ENCODE measurements at regions not wholly inside any gene's neighbourhood (a gene's known extent, or its start where the extent isn't known, plus 50 kb on each side); places are given as distances from the start of the nearest gene placed in this dataset.

DNA sequence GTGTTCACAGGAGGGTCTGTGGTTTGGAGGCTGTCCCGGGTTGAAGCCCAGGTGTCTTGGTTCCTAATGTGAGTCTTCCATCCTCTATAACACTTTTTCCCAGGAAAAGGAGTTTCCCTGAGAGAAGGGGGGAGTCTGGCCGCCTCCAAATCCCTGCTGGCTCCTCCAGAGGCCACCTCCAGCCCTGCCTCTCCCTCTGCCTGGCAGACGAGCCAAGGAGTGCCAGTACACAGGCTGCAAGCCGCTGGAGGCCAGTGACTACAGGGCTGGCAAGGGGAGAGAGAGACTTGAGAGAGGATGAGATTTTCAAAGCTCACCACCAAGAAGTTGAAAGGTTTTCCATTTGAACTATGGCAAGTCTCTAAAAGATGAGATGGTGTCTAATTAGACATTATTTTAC lies 154.2 kb upstream of the ID2 start:
- no peak overlapping the region for H2AFZ ChIP-seq (replicated peaks)
- no peak for DNase-seq (ENCODE audit: low spot score)
- TF ChIP-seq EZH2phosphoT487 (IDR thresholded peaks at IDR 0.05): no peak
- no peaks in the 10 kb centered on the region for H3K9me3 ChIP-seq (ENCODE audit: low read depth)
- Mint-ChIP-seq H3K4me1 (peaks cover 36% of the 10 kb centered on the region), H3K4me3 (no peak overlapping the region), H3K27ac (no peak overlapping the region), H3K27me3 (ENCODE audit: insufficient read depth, low read depth) (peaks cover 5% of the 10 kb centered on the region), H3K36me3 (no peaks in the 10 kb centered on the region), H3K9me3 (peaks cover 27% of the 10 kb centered on the region)
- no peak overlapping the region for H3K4me2 ChIP-seq
- H3F3A ChIP-seq (ENCODE audit: low read depth): no peaks in the 10 kb centered on the region
- no peaks in the 10 kb centered on the region for H3K36me3 ChIP-seq
- no peak overlapping the region for H3K9ac ChIP-seq
- no peaks in the 10 kb centered on the region for H4K20me1 ChIP-seq (ENCODE audit: low read depth)
- H3K27me3 ChIP-seq: no peaks in the 10 kb centered on the region
- no peak overlapping the region for H3K4me3 ChIP-seq
- no peak overlapping the region for H3K27ac ChIP-seq
- H3K79me2 ChIP-seq (ENCODE audit: low read depth): no peaks in the 10 kb centered on the region
- H3K4me1 ChIP-seq: peaks cover 9% of the 10 kb centered on the region

DNA sequence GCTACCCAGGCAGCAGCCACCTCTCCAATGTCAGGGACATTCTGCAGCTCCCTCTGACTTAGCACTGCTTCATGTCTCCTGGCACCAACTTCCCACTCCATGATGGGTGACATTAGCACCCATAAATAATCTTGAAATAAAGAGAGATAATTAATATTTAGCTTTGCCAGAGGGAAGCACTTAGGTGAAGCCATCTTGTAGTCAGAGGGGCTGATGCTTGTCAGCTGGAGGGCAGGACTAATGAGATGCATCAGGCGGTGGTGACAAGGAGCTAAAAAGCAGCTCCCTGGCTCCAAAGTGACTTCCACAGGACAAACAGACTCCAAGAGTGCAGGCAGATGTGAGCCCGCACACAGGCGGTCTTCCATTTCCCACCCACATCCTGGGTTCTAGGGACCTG lies 153.0 kb upstream of the ID2 start:
- no peak overlapping the region for H3K4me3 Mint-ChIP-seq
- no peaks in the 10 kb centered on the region for H3K79me2 ChIP-seq (ENCODE audit: low read depth)
- H3K4me3 ChIP-seq: no peak overlapping the region
- no peaks in the 10 kb centered on the region for H3F3A ChIP-seq (ENCODE audit: low read depth)
- H3K4me1 Mint-ChIP-seq: peaks cover 36% of the 10 kb centered on the region
- no peak overlapping the region for H2AFZ ChIP-seq (replicated peaks)
- H3K9me3 Mint-ChIP-seq: peaks cover 30% of the 10 kb centered on the region
- TF ChIP-seq EZH2phosphoT487 (IDR thresholded peaks at IDR 0.05): no peak
- no peak for TF ChIP-seq CTCF (IDR thresholded peaks at IDR 0.05)
- no peak for TF ChIP-seq EZH2 (IDR thresholded peaks at IDR 0.05)
- peaks cover 11% of the 10 kb centered on the region for H3K27me3 Mint-ChIP-seq (ENCODE audit: insufficient read depth, low read depth)
- H4K20me1 ChIP-seq (ENCODE audit: low read depth): no peaks in the 10 kb centered on the region
- H3K4me2 ChIP-seq: no peak overlapping the region
- H3K27ac ChIP-seq: no peak overlapping the region
- no peaks in the 10 kb centered on the region for H3K36me3 ChIP-seq
- peaks cover 9% of the 10 kb centered on the region for H3K4me1 ChIP-seq
- H3K27ac Mint-ChIP-seq: no peak overlapping the region
- no peaks in the 10 kb centered on the region for H3K9me3 ChIP-seq (ENCODE audit: low read depth)
- peaks cover 1% of the 10 kb centered on the region for H3K36me3 Mint-ChIP-seq
- no peak for DNase-seq (ENCODE audit: low spot score)
- H3K9ac ChIP-seq: no peak overlapping the region
- no peaks in the 10 kb centered on the region for H3K27me3 ChIP-seq

GRCh38 chr2:8529706-8530277 lies 152.1 kb upstream of the ID2 start:
- Histone ChIP-seq H3K4me3 (no peak overlapping the region), H3K79me2 (ENCODE audit: low read depth) (no peaks in the 10 kb centered on the region), H3K27me3 (no peaks in the 10 kb centered on the region), H3F3A (ENCODE audit: low read depth) (no peaks in the 10 kb centered on the region), H3K9ac (no peak overlapping the region), H4K20me1 (ENCODE audit: low read depth) (no peaks in the 10 kb centered on the region), H3K36me3 (no peaks in the 10 kb centered on the region), H3K4me1 (peaks cover 9% of the 10 kb centered on the region), H3K9me3 (ENCODE audit: low read depth) (no peaks in the 10 kb centered on the region), H3K4me2 (no peak overlapping the region), H3K27ac (no peak overlapping the region), H2AFZ (replicated peaks) (no peak overlapping the region)
- Mint-ChIP-seq H3K27me3 (ENCODE audit: insufficient read depth, low read depth) (peaks cover 11% of the 10 kb centered on the region), H3K4me3 (peak overlapping the region; percentile 19), H3K27ac (peak overlapping the region; percentile 59), H3K36me3 (peaks cover 1% of the 10 kb centered on the region), H3K4me1 (peaks cover 37% of the 10 kb centered on the region), H3K9me3 (peaks cover 26% of the 10 kb centered on the region)
- TF ChIP-seq EZH2 (IDR thresholded peaks at IDR 0.05): no peak
- TF ChIP-seq EZH2phosphoT487 (IDR thresholded peaks at IDR 0.05): no peak
- TF ChIP-seq CTCF (IDR thresholded peaks at IDR 0.05): no peak
- DNase-seq (ENCODE audit: low spot score): no peak

- peaks cover 7% of the 10 kb centered on the region for H3K4me1 ChIP-seq
- no peak overlapping the region for H3K4me3 Mint-ChIP-seq
- H3K4me3 ChIP-seq: no peak overlapping the region
- H3K27ac Mint-ChIP-seq: no peak overlapping the region
- no peaks in the 10 kb centered on the region for H3K36me3 ChIP-seq
- peaks cover 25% of the 10 kb centered on the region for H3K9me3 Mint-ChIP-seq
- no peak overlapping the region for H3K9ac ChIP-seq
- no peaks in the 10 kb centered on the region for H3K27me3 ChIP-seq
- TF ChIP-seq EZH2phosphoT487 (IDR thresholded peaks at IDR 0.05) (no peak), EZH2 (IDR thresholded peaks at IDR 0.05) (no peak), CTCF (IDR thresholded peaks at IDR 0.05) (no peak)
- H4K20me1 ChIP-seq (ENCODE audit: low read depth): no peaks in the 10 kb centered on the region
- no peaks in the 10 kb centered on the region for H3F3A ChIP-seq (ENCODE audit: low read depth)
- no peak overlapping the region for H2AFZ ChIP-seq (replicated peaks)
- H3K4me1 Mint-ChIP-seq: peaks cover 38% of the 10 kb centered on the region
- no peak for DNase-seq (ENCODE audit: low spot score)
- H3K27me3 Mint-ChIP-seq (ENCODE audit: insufficient read depth, low read depth): peaks cover 11% of the 10 kb centered on the region
- H3K27ac ChIP-seq: no peak overlapping the region
- peaks cover 1% of the 10 kb centered on the region for H3K36me3 Mint-ChIP-seq
- H3K9me3 ChIP-seq (ENCODE audit: low read depth): no peaks in the 10 kb centered on the region
- H3K4me2 ChIP-seq: no peak overlapping the region
- H3K79me2 ChIP-seq (ENCODE audit: low read depth): no peaks in the 10 kb centered on the region
Measured at GRCh38 chr2:8531481-8531880, 150.4 kb upstream of the ID2 start.
